ENCODE measurements at regions not wholly inside any gene's neighbourhood (a gene's known extent, or its start where the extent isn't known, plus 50 kb on each side); places are given as distances from the start of the nearest gene placed in this dataset.

GRCh38 chr3:46141813-46142212 lies 66.3 kb downstream of the CCR1 start:
- no peak for TF ChIP-seq CTCF (conservative IDR thresholded peaks at IDR 0.05)
- TF ChIP-seq ZFX (IDR thresholded peaks at IDR 0.05) = no peak
